ENCODE measurements at regions not wholly inside any gene's neighbourhood (a gene's known extent, or its start where the extent isn't known, plus 50 kb on each side); places are given as distances from the start of the nearest gene placed in this dataset.

- no peak overlapping the region for H3K27ac ChIP-seq (replicated peaks)
- TF ChIP-seq CTCF (IDR thresholded peaks at IDR 0.05; ENCODE audit: insufficient read depth, low read length), result no peak
- TF ChIP-seq REST (IDR thresholded peaks at IDR 0.05; ENCODE audit: insufficient replicate concordance, low read depth), result no peak
- no peak for TF ChIP-seq SPI1 (IDR thresholded peaks at IDR 0.05; ENCODE audit: borderline replicate concordance, low read depth)
- TF ChIP-seq POLR2AphosphoS5 (IDR thresholded peaks at IDR 0.05; ENCODE audit: low read depth), result no peak
- TF ChIP-seq GABPA (IDR thresholded peaks at IDR 0.05; ENCODE audit: low read depth), result no peak
- no peak for DNase-seq (ENCODE audit: low read depth in 1 of 2, low spot score in 1 of 2)
- H3K27me3 ChIP-seq (ENCODE audit: insufficient read depth, poor library complexity, severe bottlenecking), result no peaks in the 10 kb centered on the region
- no peak overlapping the region for H3K4me3 ChIP-seq (replicated peaks; ENCODE audit: insufficient read depth, low read length)
Observed at GRCh38 chr2:88269836-88270235, 99.7 kb downstream of the THNSL2 start.

GRCh38 chr2:88265352-88266303 lies 95.5 kb downstream of the THNSL2 start:
- TF ChIP-seq CTCF (IDR thresholded peaks at IDR 0.05; ENCODE audit: insufficient read depth, low read length), result no peak
- TF ChIP-seq REST (IDR thresholded peaks at IDR 0.05; ENCODE audit: insufficient replicate concordance, low read depth), result no peak
- TF ChIP-seq POLR2AphosphoS5 (IDR thresholded peaks at IDR 0.05; ENCODE audit: low read depth), result no peak
- TF ChIP-seq SPI1 (IDR thresholded peaks at IDR 0.05; ENCODE audit: borderline replicate concordance, low read depth), result peak; percentile 15; the same call in 1 of the 2 replicates
- TF ChIP-seq GABPA (IDR thresholded peaks at IDR 0.05; ENCODE audit: low read depth), result no peak
- peak; percentile 16 to 17 for DNase-seq (ENCODE audit: low read depth in 1 of 2, low spot score in 1 of 2)
- Histone ChIP-seq H3K4me3 (replicated peaks; ENCODE audit: insufficient read depth, low read length) (no peak overlapping the region), H3K27ac (replicated peaks) (0 out of 2 replicates have a peak overlapping the region, but pooled peaks have one; percentile 26), H3K27me3 (ENCODE audit: insufficient read depth, poor library complexity, severe bottlenecking) (no peaks in the 10 kb centered on the region)

- DNase-seq (ENCODE audit: low read depth in 1 of 2, low spot score in 1 of 2), result no peak
- Histone ChIP-seq H3K4me3 (replicated peaks; ENCODE audit: insufficient read depth, low read length) (no peak overlapping the region), H3K27me3 (ENCODE audit: insufficient read depth, poor library complexity, severe bottlenecking) (no peaks in the 10 kb centered on the region), H3K27ac (replicated peaks) (no peak overlapping the region)
- TF ChIP-seq CTCF (IDR thresholded peaks at IDR 0.05; ENCODE audit: insufficient read depth, low read length) (no peak), SPI1 (IDR thresholded peaks at IDR 0.05; ENCODE audit: borderline replicate concordance, low read depth) (no peak)
Observed at GRCh38 chr2:88263861-88264260, 93.7 kb downstream of the THNSL2 start.

All from HL-60 (cell line).